GM19351 (cell line): ENCODE measurements at regions not wholly inside any gene's neighbourhood (a gene's known extent, or its start where the extent isn't known, plus 50 kb on each side); places are given as distances from the start of the nearest gene placed in this dataset.

Experiments used
- ATAC-seq: cut with Tn5 transposase; IDR thresholded peaks from one replicate; pipeline ENCODE4 v1.9.1; 2021; ENCODE audit warnings: mild to moderate bottlenecking, moderate library complexity; ENCODE audit not compliant: unreplicated experiment

GRCh38 chr21:19771881-19772280 is 1226.3 kb upstream of the NCAM2 start:
- ATAC-seq: no peak

- no peak for ATAC-seq
Observed at GRCh38 chr21:19776076-19776475, 1222.1 kb upstream of the NCAM2 start.

- ATAC-seq: no peak
Observed at GRCh38 chr21:19781881-19782652, 1216.1 kb upstream of the NCAM2 start.

GRCh38 chr21:19785941-19786340 is 1212.3 kb upstream of the NCAM2 start:
- ATAC-seq: no peak

- no peak for ATAC-seq
Observed at GRCh38 chr21:19792004-19792403, 1206.2 kb upstream of the NCAM2 start.

GRCh38 chr21:19807201-19807600 is 1191.0 kb upstream of the NCAM2 start:
- no peak for ATAC-seq

- ATAC-seq: no peak
Observed at GRCh38 chr21:19810779-19811178, 1187.4 kb upstream of the NCAM2 start.

GRCh38 chr21:19830446-19830845 is 1167.8 kb upstream of the NCAM2 start:
- ATAC-seq: no peak

GRCh38 chr21:19832551-19832950 is 1165.7 kb upstream of the NCAM2 start:
- ATAC-seq: no peak

GRCh38 chr21:19833082-19833481 is 1165.1 kb upstream of the NCAM2 start:
- no peak for ATAC-seq

GRCh38 chr21:19842601-19843000 is 1155.6 kb upstream of the NCAM2 start:
- ATAC-seq: no peak

GRCh38 chr21:19844334-19844733 is 1153.9 kb upstream of the NCAM2 start:
- no peak for ATAC-seq

- no peak for ATAC-seq
Observed at GRCh38 chr21:19850157-19850556, 1148.1 kb upstream of the NCAM2 start.

- ATAC-seq: no peak
Observed at GRCh38 chr21:19853061-19853460, 1145.1 kb upstream of the NCAM2 start.

GRCh38 chr21:19853709-19854575 is 1144.3 kb upstream of the NCAM2 start:
- no peak for ATAC-seq

GRCh38 chr21:19855522-19855921 is 1142.7 kb upstream of the NCAM2 start:
- no peak for ATAC-seq

GRCh38 chr21:19864476-19864875 is 1133.7 kb upstream of the NCAM2 start:
- ATAC-seq: no peak

- ATAC-seq: no peak
Observed at GRCh38 chr21:19870682-19871081, 1127.5 kb upstream of the NCAM2 start.

GRCh38 chr21:19874521-19874920 is 1123.7 kb upstream of the NCAM2 start:
- ATAC-seq: no peak

GRCh38 chr21:19878133-19878532 is 1120.1 kb upstream of the NCAM2 start:
- ATAC-seq: no peak

GRCh38 chr21:19899645-19900044 is 1098.6 kb upstream of the NCAM2 start:
- ATAC-seq: no peak

- ATAC-seq: no peak
Observed at GRCh38 chr21:19900149-19900548, 1098.1 kb upstream of the NCAM2 start.
